PFSK-1 (cell line): ENCODE measurements at regions not wholly inside any gene's neighbourhood (a gene's known extent, or its start where the extent isn't known, plus 50 kb on each side); places are given as distances from the start of the nearest gene placed in this dataset.

Experiments
- FOXP2 ChIP-seq: optimal IDR thresholded peaks from 2 replicates; pipeline ENCODE3; 2011; ENCODE audit warnings: borderline replicate concordance, control low read depth, inconsistent platforms; ENCODE audit not compliant: insufficient read depth; ENCODE audit errors: extremely low read length, extremely low read depth
- POLR2AphosphoS5 ChIP-seq: IDR thresholded peaks from 2 replicates; pipeline ENCODE4 v1.6.1; 2012; ENCODE audit warnings: low read depth, mild to moderate bottlenecking, control low read depth, low read length, moderate library complexity
- REST ChIP-seq, 2 experiments: IDR thresholded peaks; 2 replicates each; pipeline versions ENCODE4 v1.6.1 to v1.8.0; 2011 to 2012; ENCODE audit warnings: low read depth in 2 of 2, low read length in 2 of 2, control low read depth in 1 of 2, inconsistent platforms in 1 of 2, mild to moderate bottlenecking in 1 of 2, moderate library complexity in 1 of 2; ENCODE audit not compliant: insufficient read depth in 1 of 2
- SIN3A ChIP-seq: IDR thresholded peaks from 2 replicates; pipeline ENCODE4 v1.6.1; 2012; ENCODE audit warnings: mild to moderate bottlenecking, low read length, moderate library complexity, borderline replicate concordance; ENCODE audit not compliant: insufficient read depth
- TAF1 ChIP-seq: IDR thresholded peaks from 2 replicates; pipeline ENCODE4 v1.6.1; 2012; ENCODE audit warnings: low read length, control low read depth, borderline replicate concordance; ENCODE audit not compliant: insufficient read depth

- TF ChIP-seq POLR2AphosphoS5: no peak
- TF ChIP-seq FOXP2: no peak
- TF ChIP-seq TAF1: no peak
- no peak for TF ChIP-seq REST (IDR thresholded peaks at IDR 0.05; ENCODE audit: insufficient read depth in 1 of 2, low read depth in 2 of 2, low read length in 2 of 2)
- no peak for TF ChIP-seq SIN3A
Observed at GRCh38 chr3:72613871-72614270, 234.4 kb downstream of the SHQ1 start.

- TF ChIP-seq SIN3A: no peak
- TF ChIP-seq TAF1: no peak
- no peak for TF ChIP-seq REST (IDR thresholded peaks at IDR 0.05; ENCODE audit: insufficient read depth in 1 of 2, low read depth in 2 of 2, low read length in 2 of 2)
- no peak for TF ChIP-seq POLR2AphosphoS5
- no peak for TF ChIP-seq FOXP2
Observed at GRCh38 chr3:72606005-72606800, 242.0 kb downstream of the SHQ1 start.

GRCh38 chr3:72604328-72604727 lies 243.9 kb downstream of the SHQ1 start:
- no peak for TF ChIP-seq REST (IDR thresholded peaks at IDR 0.05; ENCODE audit: insufficient read depth in 1 of 2, low read depth in 2 of 2, low read length in 2 of 2)
- TF ChIP-seq POLR2AphosphoS5: no peak
- TF ChIP-seq SIN3A: no peak
- no peak for TF ChIP-seq TAF1
- TF ChIP-seq FOXP2: no peak

- no peak for TF ChIP-seq REST (IDR thresholded peaks at IDR 0.05; ENCODE audit: insufficient read depth in 1 of 2, low read depth in 2 of 2, low read length in 2 of 2)
- no peak for TF ChIP-seq FOXP2
- TF ChIP-seq SIN3A: no peak
- no peak for TF ChIP-seq TAF1
- TF ChIP-seq POLR2AphosphoS5: no peak
Observed at GRCh38 chr3:72601983-72602750, 246.1 kb downstream of the SHQ1 start.
